Glomerular visceral epithelial cell (primary cell): ENCODE measurements at regions not wholly inside any gene's neighbourhood (a gene's known extent, or its start where the extent isn't known, plus 50 kb on each side); places are given as distances from the start of the nearest gene placed in this dataset.

Source experiments
- DNase-seq: peaks from one replicate; pipeline ENCODE4 v3.0.0-alpha.2; 2016; ENCODE audit errors: extremely low spot score

- DNase-seq: no peak
Observed at GRCh38 chr12:34344851-34345522, 322.7 kb downstream of the ALG10 start.

- DNase-seq: no peak
Observed at GRCh38 chr12:34345801-34346200, 323.5 kb downstream of the ALG10 start.

- DNase-seq: no peak
Observed at GRCh38 chr12:34346372-34347034, 324.2 kb downstream of the ALG10 start.

- DNase-seq: no peak
Observed at GRCh38 chr12:34347367-34347766, 325.1 kb downstream of the ALG10 start.

- no peak for DNase-seq
Observed at GRCh38 chr12:34348064-34348463, 325.8 kb downstream of the ALG10 start.

DNA sequence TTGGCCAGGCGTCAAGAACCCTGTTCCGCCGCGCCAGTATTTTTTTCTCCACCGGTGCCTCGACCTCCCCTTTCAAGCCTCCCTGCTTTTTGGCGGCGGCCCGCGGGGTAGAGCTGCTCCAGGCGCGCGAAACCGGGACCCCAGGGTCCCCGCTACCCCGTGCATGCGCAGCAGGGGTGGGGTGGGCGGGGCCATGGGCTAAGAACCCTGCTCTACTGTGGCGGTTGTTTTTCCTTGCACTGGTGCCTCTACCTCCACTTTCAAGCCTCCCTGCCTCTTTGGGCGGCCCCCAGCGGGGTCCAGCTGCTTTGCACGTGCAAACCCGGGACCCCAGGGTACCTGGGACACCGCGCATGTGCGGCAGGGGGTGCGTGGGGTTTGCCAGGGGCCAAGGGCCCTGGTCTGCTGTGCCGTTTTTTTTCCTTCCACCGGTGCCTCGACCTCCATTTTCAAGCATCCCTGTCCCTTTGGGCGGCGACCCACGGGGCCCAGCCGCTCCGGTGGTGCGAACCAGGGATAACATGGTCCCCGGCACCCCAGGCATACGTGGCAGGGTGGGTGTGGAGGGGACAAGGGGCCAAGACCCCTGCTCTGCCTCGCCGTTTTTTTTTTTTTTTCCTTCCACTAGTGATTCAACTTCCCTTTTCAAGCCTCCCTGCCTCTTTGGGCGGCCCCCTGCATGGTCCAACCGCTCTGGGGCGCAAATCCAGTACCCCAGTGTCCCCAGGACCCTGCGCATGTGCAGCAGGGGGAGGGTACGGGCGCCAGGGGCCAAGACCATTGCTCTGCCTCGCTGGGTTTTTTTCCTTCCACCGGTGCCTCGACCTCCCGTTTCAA, 326.8 kb downstream of the ALG10 start:
- no peak for DNase-seq

DNA sequence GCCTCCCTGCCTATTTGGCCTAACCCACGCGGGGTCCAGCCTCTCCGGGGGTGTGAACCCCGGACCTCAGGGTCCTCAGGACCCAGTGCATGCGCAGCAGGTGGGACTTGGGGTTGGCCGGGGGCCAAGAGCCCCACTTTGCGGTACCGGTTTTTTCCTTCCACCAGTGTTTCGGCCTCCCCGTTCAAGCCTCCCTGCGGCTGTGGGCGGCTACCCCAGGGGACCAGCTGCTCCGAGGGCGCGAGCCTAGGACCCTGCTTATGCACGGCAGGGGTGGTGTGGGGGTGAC, 327.3 kb downstream of the ALG10 start:
- DNase-seq: no peak

- DNase-seq: no peak
Observed at GRCh38 chr12:34350092-34351041, 328.1 kb downstream of the ALG10 start.

- DNase-seq: no peak
Observed at GRCh38 chr12:34352098-34352497, 329.8 kb downstream of the ALG10 start.

DNA sequence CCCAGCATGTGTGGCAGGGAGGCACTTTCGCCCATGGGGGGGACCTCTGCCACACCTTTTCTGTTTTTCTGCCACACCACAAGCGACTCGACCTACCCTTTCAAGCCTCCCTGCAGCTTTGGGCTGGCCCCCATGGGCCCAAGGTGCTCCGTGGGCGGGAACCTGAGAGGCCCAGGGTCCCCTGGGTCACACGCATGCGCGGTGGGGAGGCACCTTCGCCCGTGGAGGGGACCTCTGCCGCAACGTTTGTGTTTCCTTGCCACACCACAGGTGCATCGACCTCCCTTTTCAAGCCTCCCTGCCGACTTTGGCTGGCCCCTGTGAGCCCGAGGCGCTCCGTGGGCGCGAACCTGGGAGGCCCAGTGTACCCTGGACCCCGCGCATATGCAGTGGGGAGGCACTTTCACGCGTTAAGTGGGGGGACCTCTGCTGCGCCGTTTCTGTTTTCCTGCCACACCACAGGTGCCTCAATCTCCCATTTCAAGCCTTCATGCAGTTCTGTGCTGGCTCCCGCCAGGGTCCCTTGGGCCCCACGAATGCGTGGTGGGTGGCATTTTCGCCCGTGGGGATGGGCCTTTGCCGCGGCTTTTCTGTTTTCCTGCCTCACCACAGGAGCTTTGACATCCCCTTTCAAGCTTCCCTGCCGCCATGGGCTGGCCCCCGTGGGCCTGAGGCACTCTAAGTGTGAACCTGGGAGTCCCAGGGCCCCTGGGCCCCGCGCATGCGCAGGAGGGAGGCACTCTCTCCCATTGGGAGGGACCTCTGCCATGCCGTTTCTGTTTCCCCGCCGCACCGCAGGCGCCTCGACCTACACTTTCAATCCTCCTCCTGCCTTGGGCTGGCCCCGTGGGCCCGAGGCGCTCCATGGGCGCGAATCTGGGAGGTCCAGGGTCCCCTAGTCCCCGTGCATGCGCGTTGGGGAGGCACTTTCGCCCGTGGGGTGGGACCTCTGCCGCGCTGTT, 332.2 kb downstream of the ALG10 start:
- DNase-seq: no peak

DNA sequence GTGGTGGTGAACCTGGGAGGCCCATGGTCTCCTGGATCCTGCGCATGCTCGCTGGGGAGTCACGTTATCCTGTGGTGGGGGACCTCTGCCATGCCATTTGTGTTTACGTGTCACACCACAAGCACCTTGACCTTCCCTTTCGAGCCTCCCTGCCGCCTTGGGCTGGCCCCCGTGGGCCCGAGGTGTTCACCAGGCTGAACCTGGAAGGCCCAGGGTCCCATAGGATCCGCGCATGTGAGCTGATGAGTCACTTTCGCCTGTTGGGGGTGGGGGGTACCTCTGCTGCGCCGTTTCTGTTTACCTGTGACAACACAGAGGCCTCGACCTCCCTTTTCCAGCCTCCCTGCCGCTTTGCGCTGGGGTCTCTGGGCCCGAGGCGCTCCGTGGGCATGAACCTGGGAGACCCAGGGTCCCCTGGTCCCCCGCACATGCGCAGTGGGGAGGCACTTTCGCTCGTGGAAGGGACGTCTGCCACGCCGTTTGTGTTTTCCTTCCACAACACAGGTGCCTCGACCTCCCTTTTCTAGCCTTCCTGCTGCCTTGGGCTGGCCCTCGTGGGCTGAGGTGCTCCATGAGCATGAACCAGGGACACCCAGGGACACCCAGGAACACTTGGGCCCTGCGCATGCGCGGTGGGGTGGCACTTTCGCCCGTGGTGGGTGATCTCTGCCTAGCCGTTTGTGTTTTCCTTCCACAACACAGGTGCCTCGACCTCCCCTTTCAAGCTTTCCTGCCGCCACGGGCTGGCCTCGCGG, 334.1 kb downstream of the ALG10 start:
- no peak for DNase-seq

GRCh38 chr12:34357791-34358190, 335.5 kb downstream of the ALG10 start:
- DNase-seq: no peak

GRCh38 chr12:34358198-34358597, 335.9 kb downstream of the ALG10 start:
- no peak for DNase-seq

GRCh38 chr12:34361721-34362316, 339.5 kb downstream of the ALG10 start:
- DNase-seq: no peak

DNA sequence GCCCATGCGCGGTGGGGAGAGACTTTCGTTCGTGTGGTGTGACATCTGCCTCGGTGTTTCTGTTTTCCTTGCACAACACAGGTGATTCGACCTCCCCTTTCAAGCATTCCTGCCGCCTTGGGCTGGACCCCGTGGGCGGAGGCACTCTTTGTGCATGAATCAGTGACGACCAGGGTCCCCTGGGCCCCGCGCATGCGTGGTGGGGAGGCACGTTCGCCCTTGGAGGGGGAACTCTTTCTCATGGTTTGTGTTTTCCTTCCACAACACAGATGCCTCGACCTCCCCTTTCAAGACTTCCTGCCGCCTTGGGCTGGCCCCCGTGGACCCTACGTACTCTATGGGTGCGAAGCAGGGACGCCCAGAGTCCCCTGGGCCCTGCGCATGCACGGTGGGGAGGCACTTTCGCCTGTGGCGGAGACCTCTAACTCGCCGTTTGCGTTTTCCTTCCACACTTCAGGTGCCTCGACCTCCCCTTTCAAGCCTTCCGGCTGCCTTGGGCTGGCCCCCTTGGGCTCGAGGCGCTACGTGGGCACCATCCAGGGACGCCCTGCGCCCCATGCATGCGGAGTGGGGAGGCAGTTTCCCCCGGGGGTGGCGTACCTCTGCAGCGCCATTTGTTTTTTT, 340.9 kb downstream of the ALG10 start:
- no peak for DNase-seq

- no peak for DNase-seq
Observed at GRCh38 chr12:34368079-34368478, 345.8 kb downstream of the ALG10 start.

DNA sequence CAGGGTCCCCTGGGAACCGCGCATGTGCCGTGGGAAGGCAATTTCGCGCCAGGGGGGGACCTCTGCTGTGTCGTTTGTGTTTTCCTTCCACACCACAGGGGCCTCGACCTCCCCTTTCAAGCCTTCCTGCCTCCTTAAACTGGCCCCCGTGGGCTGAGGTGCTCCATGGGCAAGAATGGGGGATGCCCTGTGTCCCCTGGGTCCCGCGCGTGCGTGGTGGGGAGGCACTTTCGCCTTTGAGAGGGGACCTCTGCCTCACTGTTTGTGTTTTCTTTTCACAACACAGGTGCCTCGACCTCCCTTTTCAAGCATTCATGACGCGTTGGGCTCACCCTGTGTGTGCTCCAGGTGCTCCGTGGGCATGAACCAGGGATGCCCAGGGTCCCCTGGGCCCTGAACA, 348.8 kb downstream of the ALG10 start:
- DNase-seq: no peak

DNA sequence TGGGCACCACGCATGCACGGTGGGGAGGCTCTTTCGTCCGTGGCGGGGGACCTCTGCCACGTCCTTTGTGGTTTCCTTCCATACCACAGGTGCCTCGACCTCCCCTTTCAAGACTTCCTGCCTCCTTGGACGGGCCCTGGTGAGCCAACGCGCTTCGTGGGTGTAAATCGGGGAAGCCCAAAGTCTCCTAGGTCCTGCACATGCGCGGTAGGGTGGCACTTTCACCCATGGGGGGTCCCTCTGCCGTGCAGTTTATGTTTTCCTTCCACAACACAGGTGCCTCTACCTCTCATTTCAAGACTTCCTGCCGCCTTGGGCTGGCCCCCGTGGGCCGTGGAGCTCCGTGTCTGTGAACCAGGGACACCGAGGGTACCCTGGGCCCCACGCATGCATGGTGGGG, 349.7 kb downstream of the ALG10 start:
- no peak for DNase-seq

GRCh38 chr12:34373926-34374325, 351.6 kb downstream of the ALG10 start:
- DNase-seq: no peak
